Osteocyte (in vitro differentiated cells): ENCODE measurements at regions not wholly inside any gene's neighbourhood (a gene's known extent, or its start where the extent isn't known, plus 50 kb on each side); places are given as distances from the start of the nearest gene placed in this dataset.

Experiments
- DNase-seq: peaks from one replicate; pipeline ENCODE4 v3.0.0; 2021; ENCODE audit warnings: mixed read lengths; ENCODE audit not compliant: unreplicated experiment; ENCODE audit errors: extremely low spot score
- H3K27ac Mint-ChIP-seq: one replicate; pipeline ENCODE4 v1.8.0; 2021; ENCODE audit warnings: mild to moderate bottlenecking, mixed read lengths; ENCODE audit not compliant: unreplicated experiment
- H3K27me3 Mint-ChIP-seq: one replicate; pipeline ENCODE4 v1.8.0; 2021; ENCODE audit warnings: mixed read lengths; ENCODE audit not compliant: unreplicated experiment
- H3K36me3 Mint-ChIP-seq: one replicate; pipeline ENCODE4 v1.8.0; 2021; ENCODE audit warnings: mixed read lengths; ENCODE audit not compliant: unreplicated experiment
- H3K4me1 Mint-ChIP-seq: one replicate; pipeline ENCODE4 v1.8.0; 2021; ENCODE audit warnings: mixed read lengths; ENCODE audit not compliant: unreplicated experiment
- H3K4me3 Mint-ChIP-seq: one replicate; pipeline ENCODE4 v1.8.0; 2021; ENCODE audit warnings: mild to moderate bottlenecking, moderate library complexity, mixed read lengths; ENCODE audit not compliant: unreplicated experiment
- H3K9me3 Mint-ChIP-seq: one replicate; pipeline ENCODE4 v1.8.0; 2021; ENCODE audit warnings: mixed read lengths; ENCODE audit not compliant: unreplicated experiment
- TF ChIP-seq, protein P1 (sequence below): fragments of 200-600 bp; sonication (generic); IDR thresholded peaks from 2 replicates; pipeline ENCODE4 v1.5.0; 2021; ENCODE audit warnings: antibody characterized with exemption, mild to moderate bottlenecking, moderate library complexity

- no peaks in the 10 kb centered on the region for H3K36me3 Mint-ChIP-seq
- H3K27me3 Mint-ChIP-seq: peaks cover 41% of the 10 kb centered on the region
- no peaks in the 10 kb centered on the region for H3K9me3 Mint-ChIP-seq
- peaks cover 2% of the 10 kb centered on the region for H3K4me1 Mint-ChIP-seq
- no peak overlapping the region for H3K27ac Mint-ChIP-seq
- no peak for DNase-seq
- TF ChIP-seq, protein P1, sequence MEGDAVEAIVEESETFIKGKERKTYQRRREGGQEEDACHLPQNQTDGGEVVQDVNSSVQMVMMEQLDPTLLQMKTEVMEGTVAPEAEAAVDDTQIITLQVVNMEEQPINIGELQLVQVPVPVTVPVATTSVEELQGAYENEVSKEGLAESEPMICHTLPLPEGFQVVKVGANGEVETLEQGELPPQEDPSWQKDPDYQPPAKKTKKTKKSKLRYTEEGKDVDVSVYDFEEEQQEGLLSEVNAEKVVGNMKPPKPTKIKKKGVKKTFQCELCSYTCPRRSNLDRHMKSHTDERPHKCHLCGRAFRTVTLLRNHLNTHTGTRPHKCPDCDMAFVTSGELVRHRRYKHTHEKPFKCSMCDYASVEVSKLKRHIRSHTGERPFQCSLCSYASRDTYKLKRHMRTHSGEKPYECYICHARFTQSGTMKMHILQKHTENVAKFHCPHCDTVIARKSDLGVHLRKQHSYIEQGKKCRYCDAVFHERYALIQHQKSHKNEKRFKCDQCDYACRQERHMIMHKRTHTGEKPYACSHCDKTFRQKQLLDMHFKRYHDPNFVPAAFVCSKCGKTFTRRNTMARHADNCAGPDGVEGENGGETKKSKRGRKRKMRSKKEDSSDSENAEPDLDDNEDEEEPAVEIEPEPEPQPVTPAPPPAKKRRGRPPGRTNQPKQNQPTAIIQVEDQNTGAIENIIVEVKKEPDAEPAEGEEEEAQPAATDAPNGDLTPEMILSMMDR: no peak
- no peak overlapping the region for H3K4me3 Mint-ChIP-seq
Measured at GRCh38 chr12:31201382-31201781, 124.6 kb downstream of the SINHCAF start.

DNA sequence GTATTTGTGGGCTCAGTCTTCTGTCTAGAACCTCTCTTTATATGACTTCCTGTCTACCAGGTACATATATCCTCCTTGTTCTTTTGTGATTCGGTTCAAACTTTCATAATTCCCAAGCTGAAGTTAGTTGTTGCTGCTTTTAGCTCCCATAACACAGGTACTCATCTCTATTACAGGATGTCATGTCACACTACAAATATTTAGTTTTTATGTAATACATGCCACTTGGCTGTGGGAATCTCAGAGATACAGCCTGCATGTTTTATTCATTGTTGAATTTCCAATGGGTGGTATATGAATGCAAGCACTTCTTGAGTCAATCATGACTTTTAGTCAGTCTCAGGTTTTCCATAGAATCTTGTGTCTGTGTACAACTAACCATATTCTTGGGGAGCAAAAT, 122.7 kb downstream of the SINHCAF start:
- H3K27me3 Mint-ChIP-seq: peaks cover 43% of the 10 kb centered on the region
- peaks cover 2% of the 10 kb centered on the region for H3K4me1 Mint-ChIP-seq
- TF ChIP-seq, protein P1: no peak
- no peak for DNase-seq
- H3K27ac Mint-ChIP-seq: no peak overlapping the region
- no peaks in the 10 kb centered on the region for H3K36me3 Mint-ChIP-seq
- H3K9me3 Mint-ChIP-seq: no peaks in the 10 kb centered on the region
- H3K4me3 Mint-ChIP-seq: no peak overlapping the region

- DNase-seq: no peak
- TF ChIP-seq, protein P1: no peak
- no peak overlapping the region for H3K4me3 Mint-ChIP-seq
- no peaks in the 10 kb centered on the region for H3K36me3 Mint-ChIP-seq
- peaks cover 46% of the 10 kb centered on the region for H3K27me3 Mint-ChIP-seq
- H3K27ac Mint-ChIP-seq: no peak overlapping the region
- H3K9me3 Mint-ChIP-seq: no peaks in the 10 kb centered on the region
- H3K4me1 Mint-ChIP-seq: peaks cover 2% of the 10 kb centered on the region
Measured at GRCh38 chr12:31205054-31205453, 120.9 kb downstream of the SINHCAF start.

- peaks cover 2% of the 10 kb centered on the region for H3K4me1 Mint-ChIP-seq
- TF ChIP-seq, protein P1: no peak
- no peak overlapping the region for H3K4me3 Mint-ChIP-seq
- no peaks in the 10 kb centered on the region for H3K36me3 Mint-ChIP-seq
- no peak for DNase-seq
- no peaks in the 10 kb centered on the region for H3K9me3 Mint-ChIP-seq
- peaks cover 41% of the 10 kb centered on the region for H3K27me3 Mint-ChIP-seq
- no peak overlapping the region for H3K27ac Mint-ChIP-seq
Measured at GRCh38 chr12:31206038-31206670, 119.8 kb downstream of the SINHCAF start.

GRCh38 chr12:31207799-31208465, 118.0 kb downstream of the SINHCAF start:
- peaks cover 35% of the 10 kb centered on the region for H3K27me3 Mint-ChIP-seq
- H3K27ac Mint-ChIP-seq: no peak overlapping the region
- no peak overlapping the region for H3K4me3 Mint-ChIP-seq

More at GRCh38 chr12:31207799-31208465, 118.0 kb downstream of the SINHCAF start:
- Mint-ChIP-seq H3K9me3 (no peaks in the 10 kb centered on the region), H3K36me3 (no peaks in the 10 kb centered on the region), H3K4me1 (peaks cover 2% of the 10 kb centered on the region)
- TF ChIP-seq, protein P1: no peak
- no peak for DNase-seq
